ENCODE measurements at regions not wholly inside any gene's neighbourhood (a gene's known extent, or its start where the extent isn't known, plus 50 kb on each side); places are given as distances from the start of the nearest gene placed in this dataset.

DNA sequence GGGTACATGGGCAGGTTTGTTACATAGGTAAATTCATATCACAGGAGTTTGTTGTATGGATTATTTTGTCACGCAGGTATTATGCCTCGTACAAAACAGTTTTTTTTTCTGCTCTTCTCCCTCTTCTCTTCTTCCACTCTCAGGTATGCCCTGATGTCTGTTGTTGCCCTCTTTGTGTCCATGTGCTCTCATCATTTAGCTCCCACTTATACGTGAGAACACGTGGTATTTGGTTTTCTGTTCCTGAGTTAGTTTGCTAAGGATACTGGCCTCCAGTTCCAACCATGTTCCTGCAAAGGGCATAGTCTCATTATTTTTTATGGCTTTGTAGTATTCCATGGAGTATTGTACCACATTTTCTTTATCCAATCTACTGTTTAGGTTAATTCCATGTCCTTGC, 65.7 kb downstream of the UNC5CL start:
- no peak for DNase-seq

DNA sequence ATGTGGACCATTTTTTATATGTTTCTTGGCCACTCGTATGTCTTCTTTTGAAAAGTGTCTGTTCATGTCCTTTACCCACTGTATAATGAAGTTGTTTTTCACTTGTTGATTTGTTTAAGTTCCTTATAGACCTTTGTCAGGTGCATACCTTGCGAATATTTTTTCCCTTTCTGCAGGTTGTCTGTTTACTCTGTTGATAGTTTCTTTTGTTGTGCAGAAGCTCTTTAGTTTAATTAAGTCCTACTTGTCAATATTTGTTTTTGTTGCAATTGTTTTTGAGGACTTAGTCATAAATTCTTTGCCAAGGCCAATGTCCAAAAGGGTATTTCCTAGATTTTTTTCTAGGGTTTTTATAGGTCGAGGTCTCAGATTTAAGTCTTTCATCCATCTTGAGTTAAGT, 66.2 kb downstream of the UNC5CL start:
- no peak for DNase-seq

DNA sequence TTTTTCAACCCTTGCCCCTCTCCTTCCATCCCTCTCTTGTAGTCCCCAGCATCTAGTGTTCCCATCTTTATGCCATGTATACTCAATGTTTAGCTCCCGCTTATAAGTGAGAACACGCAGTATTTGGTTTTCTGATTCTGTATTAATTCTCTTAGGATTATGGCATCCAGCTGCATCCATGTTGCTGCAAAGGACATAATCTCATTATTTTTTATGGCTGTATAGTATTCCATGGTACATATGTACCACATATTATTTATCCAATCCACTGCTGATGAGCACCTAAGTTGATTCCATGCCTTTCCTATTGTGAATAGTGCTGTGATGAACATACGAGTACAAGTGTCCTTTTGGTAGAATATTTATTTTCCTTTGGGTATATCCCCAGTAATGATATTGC, 66.8 kb downstream of the UNC5CL start:
- DNase-seq, result no peak

DNA sequence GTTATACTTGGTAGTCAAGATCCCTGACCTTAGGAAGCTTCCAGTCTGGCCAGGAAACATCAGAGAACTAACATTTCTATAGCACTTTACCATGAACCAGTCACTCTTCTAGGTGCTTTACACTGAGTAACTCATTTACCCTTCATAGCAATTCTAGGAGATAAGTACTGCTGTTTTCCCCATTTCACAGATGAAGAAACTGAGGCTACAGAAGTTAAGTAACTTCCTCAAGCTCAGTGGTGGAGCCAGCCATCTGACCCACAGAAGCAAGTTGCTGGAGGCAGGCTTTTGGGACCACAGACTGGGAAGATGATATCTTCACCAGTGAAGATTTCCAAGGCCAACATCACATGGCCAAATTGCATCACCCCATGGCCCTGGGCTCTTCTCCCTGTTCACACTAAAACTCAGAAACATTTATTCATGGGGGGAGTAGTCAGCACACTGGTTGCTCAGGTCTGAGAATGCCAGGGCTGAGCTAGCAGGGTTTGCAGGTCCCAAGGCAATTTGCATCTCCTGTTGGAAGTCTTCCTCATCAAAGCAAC, 70.3 kb downstream of the UNC5CL start:
- DNase-seq, result no peak

DNA sequence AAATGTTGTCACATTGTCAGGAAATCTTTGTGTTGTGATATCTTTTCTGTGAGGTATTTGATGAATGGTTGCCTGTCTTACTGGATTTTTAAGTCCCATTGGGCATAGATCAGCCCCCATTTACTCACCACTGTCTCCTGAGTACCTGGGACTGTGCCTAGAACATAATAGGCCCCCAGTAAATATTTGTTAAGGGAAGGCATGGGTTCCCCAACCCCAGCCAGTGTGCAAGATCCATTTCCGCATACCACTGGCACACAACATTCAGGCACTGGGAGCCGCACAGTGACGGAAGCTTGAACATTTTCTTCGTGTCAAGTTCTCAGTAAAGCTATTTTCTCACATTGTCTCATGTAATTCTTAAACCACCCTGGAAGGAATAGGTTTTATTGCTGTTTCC, 72.2 kb downstream of the UNC5CL start:
- no peak for DNase-seq

DNA sequence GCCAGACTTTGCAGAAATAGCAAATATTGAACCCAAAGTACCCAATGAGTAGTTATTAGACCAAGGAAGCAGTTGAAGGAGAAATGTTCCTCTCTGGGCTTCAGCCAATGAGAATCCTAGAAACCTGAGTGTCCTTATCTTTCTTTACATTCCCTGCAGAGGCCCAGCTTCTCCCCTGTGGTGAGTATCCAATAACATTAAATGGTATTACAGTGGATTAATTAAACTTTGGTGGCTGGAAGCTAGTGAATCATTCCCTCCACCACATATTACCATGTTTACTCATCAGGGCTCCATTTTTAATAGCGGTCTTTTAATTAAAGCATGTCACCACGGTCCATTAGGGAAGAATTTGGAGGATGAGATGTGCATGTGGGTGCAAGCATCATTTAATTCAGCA, 74.0 kb downstream of the UNC5CL start:
- no peak for DNase-seq

DNA sequence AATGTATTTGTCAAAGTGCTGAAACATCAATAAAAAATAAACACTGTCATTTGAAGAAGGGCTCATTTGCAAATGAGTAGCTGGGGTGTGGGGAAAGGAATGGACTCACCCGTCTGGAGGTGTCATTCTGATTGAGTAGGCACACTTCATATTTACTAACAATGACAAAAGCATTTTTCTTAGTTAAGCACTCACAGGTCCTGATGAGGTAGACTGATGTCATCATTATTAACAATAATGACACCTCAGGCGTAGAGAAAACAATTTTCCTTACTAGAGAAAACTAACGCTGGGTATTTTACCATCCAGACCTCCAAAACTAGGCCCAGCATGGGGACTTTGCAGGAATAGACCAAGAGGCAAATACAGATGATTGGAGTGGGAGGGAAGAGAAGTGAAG, 76.0 kb downstream of the UNC5CL start:
- no peak for DNase-seq

DNA sequence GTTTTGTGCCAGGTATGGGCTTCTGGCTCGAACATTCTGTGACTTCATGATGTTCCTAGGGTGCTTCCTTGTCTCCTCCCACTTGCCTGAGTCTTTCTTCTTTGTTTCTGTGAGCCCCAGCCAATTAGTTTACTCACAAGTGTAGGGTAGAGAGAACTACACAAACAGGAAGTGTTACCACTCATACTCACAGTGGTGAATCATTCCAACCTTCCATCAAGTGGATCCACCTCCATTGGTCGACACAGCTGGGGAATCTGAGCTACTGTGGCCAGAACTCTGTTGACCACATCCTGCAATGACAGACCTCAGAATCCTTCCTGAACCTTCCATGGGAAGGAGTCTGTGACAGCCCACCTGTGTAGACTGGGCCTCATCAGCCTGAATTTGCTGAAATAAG, 76.8 kb downstream of the UNC5CL start:
- no peak for DNase-seq

DNA sequence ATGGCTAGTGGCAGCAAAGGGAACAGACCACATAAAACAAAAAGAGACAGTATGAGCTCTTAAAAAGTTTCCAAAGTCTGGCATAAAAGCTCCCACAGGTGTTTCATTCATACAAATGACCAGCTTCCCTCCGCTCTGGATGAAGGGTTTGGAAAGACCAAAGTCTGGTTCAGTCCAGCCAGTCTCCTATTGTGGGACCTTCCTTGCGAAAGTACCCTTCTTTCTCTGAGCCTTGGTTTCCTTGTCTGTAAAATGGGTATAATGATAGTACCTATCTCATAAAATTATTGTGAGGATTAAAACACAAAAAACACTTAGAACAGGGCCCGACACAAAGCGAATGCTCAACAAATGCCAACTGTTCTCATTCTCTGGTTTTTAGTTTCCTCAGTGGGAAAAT, 77.2 kb downstream of the UNC5CL start:
- no peak for DNase-seq

DNA sequence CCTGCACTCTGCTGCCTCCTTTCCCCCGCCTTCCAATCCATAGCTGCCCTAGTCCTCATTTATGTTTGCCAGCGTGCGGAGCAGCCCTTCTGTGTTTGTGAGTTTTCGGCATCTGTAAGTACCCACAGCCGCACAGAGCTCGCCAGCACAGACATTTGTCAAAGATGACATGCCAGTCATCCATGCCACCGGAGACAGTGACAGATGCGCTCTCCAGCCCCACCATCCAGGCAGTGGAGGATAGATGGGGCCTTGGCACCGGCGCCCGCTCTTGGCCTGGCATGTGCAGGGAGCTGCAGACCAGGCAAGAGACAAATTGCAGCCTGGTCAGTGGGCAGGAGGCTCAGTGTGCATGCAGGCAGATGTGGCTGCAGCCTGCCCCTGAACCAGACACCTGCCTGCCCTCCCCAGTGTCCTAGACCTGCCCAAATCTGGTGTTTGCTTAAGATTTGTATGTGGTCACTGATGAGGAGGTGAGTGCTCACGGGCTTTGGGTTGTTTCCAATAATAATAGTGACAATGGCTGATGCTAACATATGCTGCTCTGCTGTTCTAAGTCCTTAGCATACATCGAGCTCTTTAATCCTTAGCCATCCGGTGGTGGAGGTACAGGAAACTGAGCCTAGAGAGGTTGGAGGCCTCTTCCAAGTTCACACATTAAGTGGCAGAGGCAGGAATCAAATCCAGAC, 78.1 kb downstream of the UNC5CL start:
- no peak for DNase-seq

DNA sequence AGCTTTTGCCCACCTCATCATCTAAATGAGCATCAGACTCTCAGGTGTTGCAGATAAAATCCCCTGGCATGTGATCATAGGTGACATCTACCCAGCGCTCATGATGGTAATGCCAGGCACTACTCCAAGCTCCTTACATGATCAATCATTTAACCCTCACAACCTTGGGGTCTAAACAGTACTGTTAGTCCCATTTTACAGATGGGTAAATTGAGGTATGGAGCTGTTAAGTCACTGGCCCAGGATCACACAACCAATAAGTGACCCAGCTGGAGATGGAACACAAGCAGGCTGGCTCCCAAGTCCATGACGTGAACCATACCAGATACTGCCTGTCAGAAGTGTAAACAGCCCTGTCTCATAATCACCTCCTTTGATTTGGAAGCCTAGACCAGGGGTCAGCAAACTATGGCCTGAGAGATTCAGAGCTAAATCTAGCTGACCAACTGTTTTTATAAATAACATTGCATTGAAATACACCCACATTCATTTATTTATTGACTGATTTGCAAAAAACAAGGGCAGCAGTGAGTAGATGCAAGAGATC, 79.2 kb downstream of the UNC5CL start:
- DNase-seq, result no peak

DNA sequence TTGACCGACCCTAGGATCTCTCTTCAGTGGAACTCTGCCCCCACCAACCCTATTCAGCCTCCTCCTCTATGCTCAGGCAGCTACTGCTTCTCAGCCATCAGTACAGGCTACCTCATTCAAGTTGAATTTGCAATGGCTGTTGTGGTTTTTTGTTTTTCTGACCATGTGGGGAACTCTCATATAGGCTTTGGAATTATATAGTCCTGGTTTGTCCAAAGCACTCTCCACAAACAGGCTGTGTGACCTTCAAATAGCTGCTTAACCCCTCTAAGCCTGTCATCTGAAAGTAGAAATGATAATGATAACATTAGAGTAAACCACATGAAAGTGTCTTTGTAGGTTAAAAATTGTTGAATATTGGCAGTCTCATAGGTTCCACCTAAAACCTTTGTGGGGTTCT, 80.3 kb downstream of the UNC5CL start:
- DNase-seq, result no peak

DNA sequence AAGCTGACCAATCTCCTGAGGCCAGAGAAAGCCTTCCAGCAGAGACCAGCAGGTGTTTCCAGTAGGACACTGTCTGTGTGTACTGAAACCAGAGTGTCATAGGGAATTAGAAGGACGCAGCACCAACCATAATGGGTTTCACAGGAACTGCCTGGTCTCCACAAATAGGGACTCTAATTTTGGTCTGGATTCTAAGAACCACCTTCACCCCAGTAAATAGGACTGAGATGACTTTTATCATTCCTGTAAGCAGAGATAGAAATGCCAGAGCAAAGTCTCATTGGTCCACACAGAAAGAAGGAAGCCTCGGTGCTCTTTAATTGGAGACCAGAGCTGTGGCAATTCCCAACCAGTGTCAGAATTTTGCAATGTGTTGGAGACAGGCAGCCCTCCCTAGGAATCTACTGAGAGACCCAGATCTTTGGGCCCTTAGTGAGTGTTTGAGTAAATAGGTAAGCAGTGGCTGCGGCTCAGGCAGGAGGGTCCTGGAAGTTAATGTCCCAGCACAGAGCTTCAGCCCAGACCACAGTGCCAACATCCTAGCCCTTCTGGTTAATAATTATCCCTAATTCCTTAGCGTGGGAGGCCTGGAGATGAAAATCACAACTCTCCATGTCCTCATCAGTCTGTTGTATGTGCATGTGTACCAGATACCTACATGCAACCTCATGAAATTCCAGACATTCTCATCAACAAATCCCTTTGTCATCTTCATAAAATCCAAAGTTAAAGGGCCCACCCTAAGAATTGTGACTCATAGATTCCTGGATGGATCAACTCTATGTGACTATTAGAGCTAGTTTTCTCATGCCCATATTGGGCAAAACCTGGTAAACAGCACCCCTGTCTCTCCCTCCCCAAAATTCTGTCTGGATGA, 81.2 kb downstream of the UNC5CL start:
- DNase-seq, result no peak

DNA sequence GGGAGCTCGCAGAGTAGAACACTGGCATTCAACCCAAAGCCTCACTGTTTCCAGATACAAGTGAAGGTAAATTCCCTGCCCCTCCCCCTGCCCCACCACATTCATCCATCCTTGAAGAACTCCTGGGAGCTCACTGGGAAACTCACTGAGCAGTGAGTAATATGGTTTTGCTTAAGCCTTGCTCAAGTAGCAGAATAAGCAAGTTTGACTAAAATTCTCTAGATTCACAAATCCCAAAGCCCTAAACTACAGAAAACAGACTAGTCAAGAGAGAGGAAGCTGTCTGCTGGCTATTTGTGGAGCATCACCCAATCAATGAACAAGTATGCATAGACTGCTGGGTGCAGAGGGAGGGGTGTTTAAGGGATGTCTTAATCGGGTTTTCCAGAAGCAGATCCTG, 82.1 kb downstream of the UNC5CL start:
- no peak for DNase-seq

DNA sequence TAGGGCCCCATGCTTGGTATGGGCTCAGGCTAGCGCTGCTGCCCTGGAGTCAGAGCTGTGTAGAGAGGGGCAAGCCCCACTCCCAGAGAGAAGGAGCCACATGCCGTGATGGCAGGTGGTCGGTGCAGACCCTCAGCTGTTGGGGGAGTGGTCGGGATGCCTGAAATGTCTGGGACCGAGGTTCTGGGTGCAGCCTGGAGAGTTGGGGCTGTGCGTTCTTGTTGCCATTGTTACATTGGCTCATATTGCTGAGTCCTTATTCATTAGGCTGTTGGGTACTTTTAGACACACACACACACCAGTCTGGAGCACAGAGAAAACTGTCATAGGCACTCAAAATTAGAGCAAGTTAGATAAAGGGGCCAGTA, 83.9 kb downstream of the UNC5CL start:
- DNase-seq, result no peak

DNA sequence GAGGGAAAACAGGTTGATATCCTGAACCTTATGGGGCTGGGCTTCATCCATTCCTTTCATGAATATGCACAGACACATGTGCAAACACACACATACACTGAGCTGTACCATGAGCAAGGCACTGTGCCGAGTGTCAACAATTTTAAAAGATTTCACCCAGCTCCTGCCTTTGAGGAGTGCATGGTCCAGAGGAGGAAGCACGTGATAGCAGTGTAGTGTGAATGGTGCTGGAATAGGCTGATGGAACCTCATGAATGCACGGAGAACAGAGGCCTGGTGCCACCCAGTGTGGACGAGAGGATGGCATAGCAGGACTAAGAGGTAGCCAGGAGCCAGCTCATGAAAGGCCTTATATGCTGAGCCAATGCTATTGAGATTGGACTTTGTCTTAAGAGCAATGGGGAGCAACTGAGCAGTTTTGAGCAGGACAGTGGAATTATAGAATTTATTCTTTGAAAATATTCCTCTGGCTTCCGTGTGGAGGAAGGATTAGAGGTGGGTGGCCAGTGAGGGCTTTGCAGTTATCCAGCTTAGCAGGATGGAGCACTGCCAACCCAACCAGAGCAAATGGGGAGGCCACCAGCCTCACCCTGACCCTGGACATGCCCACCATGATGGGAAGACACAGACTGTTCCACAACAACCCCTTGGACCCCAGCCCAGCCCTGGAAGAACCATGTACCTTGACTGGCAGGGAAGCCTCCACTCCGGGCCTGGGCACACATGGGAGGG, 84.4 kb downstream of the UNC5CL start:
- DNase-seq, result no peak

DNA sequence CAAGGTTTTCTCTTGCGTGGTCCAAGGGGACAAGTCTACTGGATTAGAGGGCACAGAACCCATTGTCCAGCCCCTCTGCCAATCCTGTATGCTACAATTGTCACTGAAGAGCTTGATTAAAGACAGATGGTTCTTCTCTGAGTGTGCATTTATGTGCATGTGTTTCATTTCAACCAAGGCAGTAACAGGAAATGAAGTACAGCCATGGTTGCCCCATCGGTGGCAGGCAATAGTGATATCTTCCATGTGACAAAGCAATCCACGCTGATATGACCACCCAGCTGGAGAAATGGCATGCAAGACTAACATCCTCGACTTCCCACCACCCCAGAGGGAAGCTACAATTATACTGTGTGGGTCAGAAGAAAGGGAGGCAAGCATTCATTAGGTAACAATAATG, 85.5 kb downstream of the UNC5CL start:
- no peak for DNase-seq

DNA sequence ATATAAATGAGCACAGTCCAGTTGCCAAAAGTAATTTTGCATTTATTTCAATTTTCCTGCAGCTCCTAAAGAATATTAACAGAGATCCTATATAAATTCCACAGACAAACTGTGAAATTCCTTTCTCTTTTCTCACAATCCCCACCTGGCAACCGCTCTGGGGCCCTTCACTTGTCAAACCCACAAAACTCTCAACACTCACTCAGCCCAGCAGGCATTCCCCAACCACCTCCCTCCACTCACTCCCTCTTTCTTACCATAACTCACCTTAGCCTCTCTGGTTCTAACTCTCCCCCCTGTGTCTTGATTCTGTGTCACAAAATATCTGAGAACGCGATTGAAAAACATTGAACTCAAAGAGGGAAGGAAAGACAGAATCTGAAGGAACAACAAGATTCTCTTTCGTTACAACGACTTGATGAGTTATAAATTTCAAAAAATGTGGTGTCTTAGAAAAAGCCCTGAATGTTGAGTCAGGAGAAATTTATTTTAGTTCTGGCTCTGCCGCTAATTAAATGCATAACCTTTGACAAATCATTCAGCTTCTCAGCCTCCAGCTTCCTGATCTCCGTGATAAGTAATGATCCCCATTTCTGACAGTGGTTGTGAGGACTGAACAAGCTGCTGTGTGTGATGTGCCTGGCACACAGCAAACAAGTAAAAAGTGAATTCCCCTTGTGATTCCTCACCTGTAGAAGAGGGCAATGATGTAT, 87.9 kb downstream of the UNC5CL start:
- DNase-seq, result no peak

DNA sequence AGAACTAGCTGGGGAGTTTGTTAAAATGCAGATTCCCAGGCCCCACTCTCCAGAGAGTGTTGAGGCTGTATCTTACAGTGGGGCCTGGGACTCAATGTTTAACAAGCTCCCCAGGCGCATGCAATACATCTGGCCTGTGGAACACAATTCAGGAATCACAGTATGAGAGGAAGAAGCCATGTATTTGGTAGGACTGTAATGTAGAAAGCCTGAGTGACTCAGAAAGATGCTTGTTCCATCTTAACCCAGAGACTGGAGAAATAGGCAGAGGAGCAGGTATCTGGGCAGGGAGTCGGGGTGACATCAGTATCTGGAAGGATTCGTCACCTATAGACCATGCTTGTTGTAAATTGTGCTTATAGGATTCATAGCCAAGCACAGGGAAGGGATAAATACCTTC, 90.5 kb downstream of the UNC5CL start:
- no peak for DNase-seq

DNA sequence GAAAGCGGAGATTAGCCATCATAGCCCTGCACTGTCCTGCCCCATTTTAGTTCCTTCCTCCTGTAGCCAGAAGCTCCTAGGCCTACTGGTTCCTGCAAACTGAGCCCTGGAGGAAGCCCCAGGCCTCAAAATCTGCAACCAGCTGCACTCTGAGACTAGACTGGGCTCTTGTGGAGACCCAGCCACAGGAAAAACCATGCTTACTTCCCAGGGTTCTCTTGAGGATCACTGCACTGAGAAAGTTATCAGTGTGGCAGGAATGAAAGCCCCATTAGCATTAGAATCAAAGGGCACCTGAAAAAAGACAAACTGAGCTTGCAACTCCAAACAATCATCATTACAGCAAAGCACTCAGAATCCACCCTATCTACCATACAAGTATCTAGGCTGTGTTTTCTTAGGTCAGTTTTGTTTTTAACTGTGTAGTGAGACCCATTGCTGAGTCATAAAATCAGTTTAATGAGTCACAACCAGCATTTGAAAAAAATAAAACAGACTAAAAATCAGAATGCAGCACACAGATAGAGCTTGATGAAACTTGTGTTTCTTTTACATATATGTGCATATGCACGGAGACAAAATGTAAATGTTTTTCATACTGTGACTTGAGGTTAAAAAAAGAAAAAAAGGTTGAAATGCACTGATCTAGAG, 91.0 kb downstream of the UNC5CL start:
- DNase-seq, result no peak

DNA sequence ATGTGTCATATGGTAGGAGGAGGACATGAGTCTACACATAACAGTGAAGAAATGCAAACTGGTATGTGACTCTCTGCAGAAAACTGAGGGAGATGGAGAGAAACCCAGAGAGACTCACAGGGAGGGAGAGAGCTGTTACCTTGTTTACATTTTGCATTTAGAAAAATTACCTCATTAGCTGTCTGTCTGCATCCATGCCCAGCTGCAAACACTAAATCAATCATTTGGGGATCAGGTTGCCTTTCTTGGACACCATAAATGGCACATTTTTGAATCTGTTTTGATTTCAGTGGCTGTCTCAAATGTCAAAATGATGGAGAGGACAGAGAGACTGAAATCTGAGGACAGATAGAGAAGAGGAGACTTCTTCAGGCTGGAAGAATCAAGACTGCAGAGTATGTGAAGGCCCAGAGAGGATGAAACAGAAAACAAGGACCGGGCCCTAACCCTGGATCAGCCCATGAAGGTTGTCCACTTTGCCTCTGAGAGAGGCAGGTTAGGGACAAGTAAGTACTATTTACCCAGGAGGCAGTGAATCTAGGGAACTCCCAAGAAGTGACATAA, 92.2 kb downstream of the UNC5CL start:
- no peak for DNase-seq

DNA sequence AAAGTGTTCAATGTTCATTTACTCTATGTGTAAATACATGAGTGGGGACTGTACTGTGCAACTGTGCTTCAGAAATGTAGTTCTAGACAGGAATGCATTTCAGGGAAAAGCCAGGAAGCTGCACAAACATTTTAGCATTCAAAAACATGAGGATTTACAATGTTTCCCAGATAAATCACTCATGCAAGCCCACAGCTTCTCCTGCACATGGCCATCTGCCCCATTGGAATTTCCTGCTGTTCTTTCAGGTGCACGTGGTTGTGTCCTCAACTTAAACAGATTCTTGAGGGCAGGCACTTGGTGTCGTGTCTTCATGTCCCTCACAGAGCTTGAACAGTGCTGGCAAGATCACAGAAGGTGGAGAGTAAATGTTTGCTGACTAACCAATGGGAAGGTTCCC, 101.5 kb downstream of the UNC5CL start:
- no peak for DNase-seq
